ENCODE measurements at regions not wholly inside any gene's neighbourhood (a gene's known extent, or its start where the extent isn't known, plus 50 kb on each side); places are given as distances from the start of the nearest gene placed in this dataset.
"Not testable (repeated sequence)": the region's sequence is repeated elsewhere in the genome, so short reads cannot be mapped to it uniquely, and the experiment has no call there.

DNA sequence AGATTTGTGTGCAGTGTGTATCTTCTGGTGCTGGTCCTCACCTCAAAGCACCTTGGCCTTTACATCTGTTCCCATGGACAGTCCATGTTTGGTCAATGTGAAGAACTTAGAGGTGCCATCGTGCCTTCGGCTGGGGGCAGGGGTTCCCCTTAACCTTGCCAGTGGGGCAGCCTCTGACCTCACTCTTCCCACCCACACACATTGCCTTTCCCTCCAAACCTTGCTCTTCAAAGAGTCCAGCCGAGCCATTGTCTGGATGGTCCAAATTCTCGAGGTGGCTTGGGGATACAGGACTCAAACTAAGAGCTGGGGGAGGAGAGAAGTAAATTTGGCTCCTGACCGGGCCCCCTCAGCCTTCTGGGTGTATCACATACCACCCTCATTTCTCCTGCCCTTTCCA lies 76.2 kb upstream of the HABP2 start:
- no peak for TF ChIP-seq Cebpa-rat (IDR thresholded peaks at IDR 0.05)
- peaks cover 49% of the 10 kb centered on the region for H3K4me1 ChIP-seq
- peaks cover 45% of the 10 kb centered on the region for H3K9me3 ChIP-seq
- 0 out of 2 replicates have a peak overlapping the region, but pooled peaks have one; percentile 18 for H3K4me3 ChIP-seq
- H4K20me1 ChIP-seq: no peaks in the 10 kb centered on the region
- H3K36me3 ChIP-seq: no peaks in the 10 kb centered on the region
- no peaks in the 10 kb centered on the region for H3K27me3 ChIP-seq
- peak overlapping the region; percentile 87 for H3K4me2 ChIP-seq
- no peak overlapping the region for H3K9ac ChIP-seq
- H3K27ac ChIP-seq: no peak overlapping the region

DNA sequence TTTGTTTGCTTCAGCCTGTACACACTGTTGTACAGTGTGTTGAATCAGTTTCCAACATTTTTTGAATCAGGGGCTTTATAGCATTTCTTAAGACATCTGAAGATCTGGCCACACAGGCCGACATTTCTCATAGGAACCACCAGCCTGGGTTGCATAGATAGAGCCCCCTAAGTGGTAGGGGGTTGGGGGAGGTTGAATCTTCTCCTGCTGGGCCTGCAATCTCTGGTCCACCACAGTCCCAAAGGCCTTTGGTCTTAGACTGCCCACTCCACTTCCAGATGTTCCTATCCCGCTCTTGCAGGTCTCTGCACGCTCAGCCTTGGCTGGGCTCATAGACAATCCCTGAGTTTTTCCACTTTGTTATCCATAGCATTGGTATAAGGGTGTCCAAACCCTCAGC lies 75.4 kb upstream of the HABP2 start:
- no peak overlapping the region for H3K27ac ChIP-seq
- peaks cover 48% of the 10 kb centered on the region for H3K4me1 ChIP-seq
- H3K27me3 ChIP-seq: no peaks in the 10 kb centered on the region
- H3K36me3 ChIP-seq: no peaks in the 10 kb centered on the region
- no peak overlapping the region for H3K4me3 ChIP-seq
- peaks cover 45% of the 10 kb centered on the region for H3K9me3 ChIP-seq
- H3K4me2 ChIP-seq: no peak overlapping the region
- no peaks in the 10 kb centered on the region for H4K20me1 ChIP-seq
- TF ChIP-seq Cebpa-rat (IDR thresholded peaks at IDR 0.05): no peak
- H3K9ac ChIP-seq: no peak overlapping the region

DNA sequence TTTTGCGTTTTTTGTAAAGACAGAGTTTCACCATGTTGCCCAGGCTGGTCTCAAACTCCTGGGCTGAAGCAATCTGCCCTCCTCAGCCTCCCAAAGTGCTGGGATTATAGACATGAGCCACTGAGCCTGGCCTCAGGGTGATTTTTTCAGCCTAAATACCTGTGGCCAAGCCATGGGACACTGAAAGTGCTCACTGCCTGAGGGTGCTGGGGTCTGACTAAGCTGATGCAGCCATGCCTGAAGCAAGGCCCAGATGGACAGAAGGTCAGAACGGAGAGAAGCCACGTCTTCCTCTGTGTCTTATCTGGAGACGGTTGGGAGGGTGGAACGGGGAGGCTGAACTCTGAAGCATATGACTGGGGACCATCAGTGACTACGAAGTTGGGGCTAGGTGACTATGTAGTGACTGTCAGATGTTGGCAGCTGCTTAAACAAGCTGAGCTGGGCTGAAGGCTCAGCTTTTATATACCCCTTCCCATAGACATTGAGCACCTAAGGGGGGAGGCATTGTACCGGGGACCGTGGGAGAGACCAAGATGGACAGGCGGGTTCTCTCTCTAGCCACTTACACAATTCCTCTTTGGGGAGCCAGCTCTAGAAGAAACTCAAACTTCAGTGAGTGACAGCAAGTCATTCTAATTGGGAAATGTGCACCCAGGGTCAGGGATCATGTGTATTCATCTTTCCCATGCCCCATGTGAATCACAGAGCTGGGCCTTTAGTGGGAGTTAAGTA lies 73.3 kb upstream of the HABP2 start:
- Histone ChIP-seq H3K27me3 (no peaks in the 10 kb centered on the region), H3K4me1 (peaks cover 31% of the 10 kb centered on the region), H3K36me3 (no peaks in the 10 kb centered on the region), H3K9me3 (peaks cover 45% of the 10 kb centered on the region), H3K9ac (no peak overlapping the region), H4K20me1 (no peaks in the 10 kb centered on the region), H3K4me3 (no peak overlapping the region), H3K27ac (no peak overlapping the region), H3K4me2 (no peak overlapping the region)
- no peak for TF ChIP-seq Cebpa-rat (IDR thresholded peaks at IDR 0.05)

DNA sequence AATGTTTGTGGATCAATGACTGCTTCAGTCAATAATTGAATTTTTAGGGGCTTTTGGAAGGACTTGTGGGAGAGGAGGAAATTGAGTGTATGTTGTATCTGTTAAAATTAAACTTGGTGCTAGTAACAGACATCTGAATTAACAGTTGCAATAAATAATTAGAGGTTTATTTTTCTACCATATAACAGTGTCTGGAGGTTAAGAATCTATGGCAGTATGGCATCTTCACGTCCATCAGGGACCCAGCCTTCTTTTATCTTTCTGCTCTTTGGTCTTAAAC lies 72.8 kb upstream of the HABP2 start:
- H3K9ac ChIP-seq: no peak overlapping the region
- H3K9me3 ChIP-seq: peaks cover 45% of the 10 kb centered on the region
- H3K4me2 ChIP-seq: no peak overlapping the region
- H3K27me3 ChIP-seq: no peaks in the 10 kb centered on the region
- no peak overlapping the region for H3K4me3 ChIP-seq
- TF ChIP-seq Cebpa-rat (IDR thresholded peaks at IDR 0.05): no peak
- H3K36me3 ChIP-seq: no peaks in the 10 kb centered on the region
- no peaks in the 10 kb centered on the region for H4K20me1 ChIP-seq
- H3K27ac ChIP-seq: no peak overlapping the region
- H3K4me1 ChIP-seq: peaks cover 28% of the 10 kb centered on the region

DNA sequence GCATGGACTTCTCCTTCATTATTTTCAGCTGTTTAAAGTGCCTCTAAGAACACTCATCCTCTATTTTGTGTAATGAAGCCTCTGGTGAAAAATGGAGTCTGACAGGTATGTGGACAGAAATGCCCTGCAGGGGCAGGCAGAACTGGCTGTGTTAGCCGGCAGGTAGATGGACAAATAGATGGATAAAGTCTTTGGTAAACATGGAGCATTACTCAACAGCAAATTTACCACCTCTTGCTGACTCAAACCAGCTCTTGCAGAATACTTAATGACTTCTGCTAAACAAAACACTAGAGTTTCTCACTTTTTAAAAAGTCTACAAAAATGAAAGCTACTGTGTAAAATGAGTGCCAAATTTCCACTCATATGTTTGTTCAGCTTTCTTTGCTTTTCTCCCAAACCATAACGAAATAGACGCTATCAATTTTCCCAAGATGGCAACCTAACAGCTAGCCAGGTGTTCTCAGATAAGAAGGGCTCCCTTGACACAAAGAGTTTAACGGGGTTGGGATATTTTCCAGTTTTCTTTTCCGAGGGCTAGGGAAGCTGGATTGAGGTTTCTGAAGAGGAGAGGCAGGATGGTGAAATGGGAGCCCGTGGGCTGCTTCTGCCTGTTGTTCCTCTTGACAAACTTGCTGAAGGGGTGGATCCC lies 71.9 kb upstream of the HABP2 start:
- Histone ChIP-seq H3K4me3 (no peak overlapping the region), H3K9ac (no peak overlapping the region), H3K4me2 (no peak overlapping the region), H3K27ac (no peak overlapping the region), H3K27me3 (no peaks in the 10 kb centered on the region), H3K4me1 (peaks cover 18% of the 10 kb centered on the region), H4K20me1 (no peaks in the 10 kb centered on the region), H3K36me3 (no peaks in the 10 kb centered on the region), H3K9me3 (peaks cover 45% of the 10 kb centered on the region)
- no peak for TF ChIP-seq Cebpa-rat (IDR thresholded peaks at IDR 0.05)

DNA sequence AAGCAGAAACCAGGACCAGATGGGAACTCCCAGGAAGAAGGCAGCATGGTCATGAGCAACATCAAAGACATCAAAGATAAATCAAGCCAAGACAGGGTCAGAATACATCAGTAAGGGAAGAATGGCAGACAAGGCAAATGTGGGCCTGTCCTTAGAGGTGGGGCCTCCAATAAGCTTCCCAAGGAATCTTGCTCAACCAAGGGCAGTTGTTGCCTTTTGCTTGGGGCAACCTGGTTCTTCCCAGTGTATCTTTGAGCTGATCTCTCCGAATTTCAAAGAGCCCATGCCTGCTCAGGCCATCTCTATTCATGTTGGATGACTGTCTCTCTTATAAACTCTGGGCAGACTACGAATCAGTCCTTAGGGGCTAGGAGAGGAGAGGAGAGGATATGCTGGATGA lies 68.4 kb upstream of the HABP2 start:
- no peak overlapping the region for H3K27ac ChIP-seq
- no peaks in the 10 kb centered on the region for H4K20me1 ChIP-seq
- no peaks in the 10 kb centered on the region for H3K27me3 ChIP-seq
- peaks cover 21% of the 10 kb centered on the region for H3K9me3 ChIP-seq
- TF ChIP-seq Cebpa-rat (IDR thresholded peaks at IDR 0.05): no peak
- H3K36me3 ChIP-seq: no peaks in the 10 kb centered on the region
- H3K4me2 ChIP-seq: no peak overlapping the region
- no peak overlapping the region for H3K9ac ChIP-seq
- no peak overlapping the region for H3K4me3 ChIP-seq
- peaks cover 6% of the 10 kb centered on the region; the same call in 1 of the 2 replicates for H3K4me1 ChIP-seq

DNA sequence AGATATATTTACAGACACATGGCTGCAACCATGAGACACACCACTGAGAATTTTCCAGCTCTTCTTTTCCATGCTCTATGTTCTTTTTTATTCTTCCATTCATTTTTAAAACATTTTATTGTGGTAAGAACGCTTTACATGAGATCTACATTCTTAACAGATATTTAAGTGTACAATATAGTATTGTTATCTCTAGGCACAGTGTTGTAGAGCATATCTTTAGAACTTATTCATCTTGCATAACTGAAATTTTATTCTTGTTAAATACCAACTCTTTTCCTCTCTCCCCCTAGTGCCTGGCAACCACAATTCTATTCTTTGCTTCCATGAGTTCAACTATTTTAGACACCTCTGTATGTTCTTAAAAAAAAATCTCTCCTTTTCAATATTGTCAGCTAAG lies 67.1 kb upstream of the HABP2 start:
- Histone ChIP-seq H4K20me1 (no peaks in the 10 kb centered on the region), H3K4me2 (no peak overlapping the region), H3K4me3 (no peak overlapping the region), H3K36me3 (no peaks in the 10 kb centered on the region), H3K27me3 (no peaks in the 10 kb centered on the region), H3K9me3 (peaks cover 8% of the 10 kb centered on the region), H3K9ac (no peak overlapping the region), H3K27ac (no peak overlapping the region), H3K4me1 (peaks cover 6% of the 10 kb centered on the region; the same call in 1 of the 2 replicates)
- no peak for TF ChIP-seq Cebpa-rat (IDR thresholded peaks at IDR 0.05)

DNA sequence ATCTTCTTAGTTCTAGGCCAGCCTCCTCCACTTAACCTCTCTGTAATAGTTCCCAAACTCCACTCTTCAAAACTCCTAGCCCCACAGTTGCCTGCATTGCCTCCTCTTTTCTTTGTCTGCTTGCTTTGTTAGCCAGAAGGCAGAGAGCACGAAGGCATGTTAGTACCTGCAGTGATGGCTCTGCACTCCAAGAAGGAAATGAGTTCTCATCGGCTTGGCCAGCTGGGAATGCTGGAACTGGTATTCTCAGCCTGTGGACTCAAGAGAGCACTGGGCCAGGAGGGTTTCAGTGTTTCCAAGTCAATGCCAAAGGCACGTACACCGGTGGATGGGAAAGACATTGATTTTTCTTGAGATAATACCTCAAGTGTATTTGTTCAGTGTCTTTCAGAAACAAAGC lies 66.3 kb upstream of the HABP2 start:
- no peak overlapping the region for H3K27ac ChIP-seq

DNA sequence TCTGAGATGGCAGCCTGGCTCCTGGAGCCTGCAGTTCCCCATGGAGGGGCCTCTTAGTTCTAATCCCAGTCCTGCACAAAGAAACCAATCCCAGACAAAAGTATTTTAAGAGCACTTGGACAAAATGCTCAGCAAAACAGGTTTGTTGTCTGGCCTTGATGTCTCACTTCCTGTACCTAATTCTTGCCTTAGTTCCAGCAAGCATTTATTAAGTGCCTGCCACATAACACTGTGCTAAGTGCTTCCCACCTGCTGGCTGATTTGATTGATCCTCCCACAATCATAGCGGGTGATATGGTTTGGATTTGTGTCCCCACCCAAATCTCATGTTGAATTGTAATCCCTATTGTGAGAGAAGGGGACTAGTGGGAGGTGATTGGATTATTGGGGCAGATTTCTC lies 65.7 kb upstream of the HABP2 start:
- H3K27ac ChIP-seq: no peak overlapping the region
- H3K9ac ChIP-seq: no peak overlapping the region
- H3K4me1 ChIP-seq: peaks cover 6% of the 10 kb centered on the region; the same call in 1 of the 2 replicates
- no peaks in the 10 kb centered on the region for H4K20me1 ChIP-seq
- no peak for TF ChIP-seq Cebpa-rat (IDR thresholded peaks at IDR 0.05)
- H3K36me3 ChIP-seq: no peaks in the 10 kb centered on the region
- H3K9me3 ChIP-seq: no peaks in the 10 kb centered on the region
- no peaks in the 10 kb centered on the region for H3K27me3 ChIP-seq
- no peak overlapping the region for H3K4me2 ChIP-seq
- no peak overlapping the region for H3K4me3 ChIP-seq

More for the DNA sequence above, 66.3 kb upstream of the HABP2 start:
- Histone ChIP-seq H3K4me3 (no peak overlapping the region), H3K4me2 (no peak overlapping the region), H3K9me3 (peaks cover under 1% of the 10 kb centered on the region), H3K4me1 (peaks cover 6% of the 10 kb centered on the region; the same call in 1 of the 2 replicates), H4K20me1 (no peaks in the 10 kb centered on the region), H3K36me3 (no peaks in the 10 kb centered on the region), H3K27me3 (no peaks in the 10 kb centered on the region), H3K9ac (no peak overlapping the region)
- TF ChIP-seq Cebpa-rat (IDR thresholded peaks at IDR 0.05): no peak

DNA sequence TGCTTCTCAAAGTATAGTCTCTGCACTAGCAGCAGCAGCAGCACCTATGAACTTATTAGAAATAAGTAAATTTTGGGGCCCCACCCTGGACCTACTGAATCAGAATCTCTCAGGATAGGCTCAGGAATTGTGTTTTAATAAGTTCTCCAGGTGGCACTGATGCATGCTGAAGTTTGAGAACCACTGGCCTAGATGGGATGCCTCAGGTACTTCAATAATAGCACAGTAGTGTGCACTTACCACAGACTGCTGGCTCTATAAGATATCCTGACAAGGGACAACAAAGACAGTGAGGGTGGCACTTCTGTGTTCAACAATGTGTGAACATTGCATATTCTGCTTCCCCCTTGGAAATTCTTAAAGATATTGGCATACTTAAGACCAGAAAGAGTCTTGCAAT lies 64.7 kb upstream of the HABP2 start:
- Histone ChIP-seq H3K9me3 (no peaks in the 10 kb centered on the region), H3K4me3 (no peak overlapping the region), H3K9ac (no peak overlapping the region), H3K27ac (no peak overlapping the region), H4K20me1 (no peaks in the 10 kb centered on the region), H3K4me1 (peaks cover 6% of the 10 kb centered on the region; the same call in 1 of the 2 replicates), H3K4me2 (no peak overlapping the region), H3K36me3 (no peaks in the 10 kb centered on the region), H3K27me3 (no peaks in the 10 kb centered on the region)
- no peak for TF ChIP-seq Cebpa-rat (IDR thresholded peaks at IDR 0.05)

DNA sequence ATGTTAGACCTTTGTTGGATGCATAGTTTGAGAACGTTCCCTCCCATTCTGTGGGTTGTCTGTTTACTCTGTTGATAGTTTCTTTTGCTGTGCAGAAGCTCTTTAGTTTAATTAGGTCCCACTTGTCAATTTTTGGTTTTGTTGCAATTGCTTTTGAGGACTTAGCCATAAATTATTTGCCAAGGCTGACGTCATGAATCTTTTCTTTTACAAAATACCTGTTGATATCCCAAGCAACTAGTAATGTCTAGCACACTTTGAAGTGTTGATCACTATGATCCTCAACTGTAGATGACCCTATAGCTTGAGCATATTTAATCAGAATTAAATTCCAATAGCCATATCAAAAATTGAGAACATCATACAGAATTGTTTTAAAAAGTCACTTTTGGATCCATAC lies 63.3 kb upstream of the HABP2 start:
- not testable (repeated sequence) for H3K9ac ChIP-seq, H4K20me1 ChIP-seq, H3K4me1 ChIP-seq, H3K27ac ChIP-seq, H3K4me2 ChIP-seq, H3K9me3 ChIP-seq, H3K4me3 ChIP-seq, H3K27me3 ChIP-seq, H3K36me3 ChIP-seq

Measured in BLaER1 (cell line).